ENCODE measurements at regions not wholly inside any gene's neighbourhood (a gene's known extent, or its start where the extent isn't known, plus 50 kb on each side); places are given as distances from the start of the nearest gene placed in this dataset.

GRCh38 chr10:131396121-131397050 is 84.9 kb upstream of the TCERG1L start:
- TF ChIP-seq ZNF263 (CRISPR knock-in tag; IDR thresholded peaks at IDR 0.05) (no peak), SNAPC2 (CRISPR knock-in tag; IDR thresholded peaks at IDR 0.05) (no peak), RAD51 (IDR thresholded peaks at IDR 0.05; ENCODE audit: borderline replicate concordance) (no peak), PRDM10 (CRISPR knock-in tag; IDR thresholded peaks at IDR 0.05; ENCODE audit: low read depth) (no peak), CTCF (CRISPR knock-in tag; IDR thresholded peaks at IDR 0.05) (no peak), YY1 (IDR thresholded peaks at IDR 0.05; ENCODE audit: insufficient read depth, insufficient replicate concordance, low read depth, low read length) (no peak), ATF5 (CRISPR knock-in tag; IDR thresholded peaks at IDR 0.05; ENCODE audit: low read depth) (no peak), PBX3 (CRISPR knock-in tag; IDR thresholded peaks at IDR 0.05; ENCODE audit: borderline replicate concordance) (no peak)
